Endodermal cell (in vitro differentiated cells): ENCODE measurements at regions not wholly inside any gene's neighbourhood (a gene's known extent, or its start where the extent isn't known, plus 50 kb on each side); places are given as distances from the start of the nearest gene placed in this dataset.

Source experiments
- DNase-seq: peaks from one replicate; pipeline ENCODE4 v3.0.0-alpha.2; 2017
- H3K27ac ChIP-seq: 2 replicates; pipeline ENCODE4 v1.5.1; 2013; ENCODE audit warnings: mild to moderate bottlenecking, low read depth, low read length, moderate library complexity
- H3K27me3 ChIP-seq: 2 replicates; pipeline ENCODE4 v1.6.1; 2013; ENCODE audit warnings: mild to moderate bottlenecking, low read length, moderate library complexity; ENCODE audit not compliant: insufficient read depth, control insufficient read depth, poor library complexity, severe bottlenecking
- H3K36me3 ChIP-seq: 2 replicates; pipeline ENCODE4 v1.7.0; 2013; ENCODE audit warnings: mild to moderate bottlenecking, low read length, moderate library complexity; ENCODE audit not compliant: control insufficient read depth, insufficient read depth
- H3K4me1 ChIP-seq: one replicate; pipeline ENCODE4 v1.7.0; 2013; ENCODE audit warnings: low read length; ENCODE audit not compliant: control insufficient read depth, insufficient read depth
- H3K4me3 ChIP-seq: 2 replicates; pipeline ENCODE4 v1.5.1; 2013; ENCODE audit warnings: mild to moderate bottlenecking, low read length, moderate library complexity
- H3K9ac ChIP-seq: 2 replicates; pipeline ENCODE4 v1.6.1; 2013; ENCODE audit warnings: mild to moderate bottlenecking, low read length, moderate library complexity; ENCODE audit not compliant: poor library complexity, severe bottlenecking; ENCODE audit errors: extremely low read depth
- H3K9me3 ChIP-seq: 2 replicates; pipeline ENCODE4 v1.6.1; 2013; ENCODE audit warnings: mild to moderate bottlenecking, low read length, moderate library complexity; ENCODE audit not compliant: control insufficient read depth
- H3K27ac Mint-ChIP-seq: 2 replicates; pipeline ENCODE4 v1.8.0; 2020; ENCODE audit warnings: mixed read lengths
- H3K27me3 Mint-ChIP-seq: 2 replicates; pipeline ENCODE4 v1.8.0; 2021; ENCODE audit warnings: mild to moderate bottlenecking, mixed read lengths; ENCODE audit not compliant: insufficient read depth
- H3K36me3 Mint-ChIP-seq: 2 replicates; pipeline ENCODE4 v1.8.0; 2020; ENCODE audit warnings: low read depth, mixed read lengths
- H3K4me1 Mint-ChIP-seq: 2 replicates; pipeline ENCODE4 v1.8.0; 2020; ENCODE audit warnings: mixed read lengths
- H3K4me3 Mint-ChIP-seq: 2 replicates; pipeline ENCODE4 v1.8.0; 2020; ENCODE audit warnings: mild to moderate bottlenecking, moderate library complexity, mixed read lengths
- H3K9me3 Mint-ChIP-seq: 2 replicates; pipeline ENCODE4 v1.8.0; 2020; ENCODE audit warnings: mild to moderate bottlenecking, mixed read lengths
- WGBS, 2 experiments: methylation state at CpG; one replicate each; pipeline versions ENCODE4 v1.1.5 to v1.1.7; 2013; ENCODE audit warnings: missing lambda C conversion rate in 2 of 2, mixed read lengths in 1 of 2; ENCODE audit not compliant: insufficient coverage in 1 of 2, insufficient read length in 1 of 2; 5-methylcytosine and 5-hydroxymethylcytosine counted together
- TF ChIP-seq, protein P1 (sequence below): fragments of 200-600 bp; sonication (generic); conservative IDR thresholded peaks from 2 replicates; pipeline ENCODE4 v1.5.0; 2021; ENCODE audit warnings: antibody characterized with exemption, mild to moderate bottlenecking

DNA sequence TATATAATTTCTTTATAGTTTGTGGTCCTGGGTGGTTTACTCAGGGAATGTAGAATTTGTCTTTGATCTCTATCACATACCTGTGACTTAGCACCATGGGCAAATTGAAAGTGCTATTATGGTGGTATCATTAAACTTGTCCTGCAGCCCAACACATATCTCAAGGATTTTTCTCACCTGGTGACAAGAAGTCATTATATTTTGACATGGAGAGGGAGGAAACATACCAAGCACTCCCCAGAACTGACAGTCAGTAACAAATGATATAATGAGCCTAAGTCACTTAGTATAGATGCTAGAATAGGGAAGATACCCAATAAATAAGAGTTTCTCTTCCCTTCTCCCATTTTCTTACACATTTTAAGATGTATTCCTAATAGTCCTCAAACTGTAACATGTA, 805.5 kb upstream of the KIF2B start:
- H3K4me1 ChIP-seq, result no peaks in the 10 kb centered on the region
- peaks cover 16% of the 10 kb centered on the region for H3K9me3 ChIP-seq
- H3K27ac Mint-ChIP-seq, result no peak overlapping the region
- TF ChIP-seq, protein P1, sequence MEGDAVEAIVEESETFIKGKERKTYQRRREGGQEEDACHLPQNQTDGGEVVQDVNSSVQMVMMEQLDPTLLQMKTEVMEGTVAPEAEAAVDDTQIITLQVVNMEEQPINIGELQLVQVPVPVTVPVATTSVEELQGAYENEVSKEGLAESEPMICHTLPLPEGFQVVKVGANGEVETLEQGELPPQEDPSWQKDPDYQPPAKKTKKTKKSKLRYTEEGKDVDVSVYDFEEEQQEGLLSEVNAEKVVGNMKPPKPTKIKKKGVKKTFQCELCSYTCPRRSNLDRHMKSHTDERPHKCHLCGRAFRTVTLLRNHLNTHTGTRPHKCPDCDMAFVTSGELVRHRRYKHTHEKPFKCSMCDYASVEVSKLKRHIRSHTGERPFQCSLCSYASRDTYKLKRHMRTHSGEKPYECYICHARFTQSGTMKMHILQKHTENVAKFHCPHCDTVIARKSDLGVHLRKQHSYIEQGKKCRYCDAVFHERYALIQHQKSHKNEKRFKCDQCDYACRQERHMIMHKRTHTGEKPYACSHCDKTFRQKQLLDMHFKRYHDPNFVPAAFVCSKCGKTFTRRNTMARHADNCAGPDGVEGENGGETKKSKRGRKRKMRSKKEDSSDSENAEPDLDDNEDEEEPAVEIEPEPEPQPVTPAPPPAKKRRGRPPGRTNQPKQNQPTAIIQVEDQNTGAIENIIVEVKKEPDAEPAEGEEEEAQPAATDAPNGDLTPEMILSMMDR, result no peak
- H3K4me1 Mint-ChIP-seq, result peaks cover 2% of the 10 kb centered on the region
- no peak overlapping the region for H3K4me3 Mint-ChIP-seq
- no peak overlapping the region for H3K9ac ChIP-seq
- no peak overlapping the region for H3K4me3 ChIP-seq
- no peak for DNase-seq
- no peak overlapping the region for H3K27ac ChIP-seq
- no peaks in the 10 kb centered on the region for H3K36me3 ChIP-seq
- H3K27me3 Mint-ChIP-seq, result no peaks in the 10 kb centered on the region
- peaks cover 26% of the 10 kb centered on the region for H3K9me3 Mint-ChIP-seq
- peaks cover 7% of the 10 kb centered on the region for H3K36me3 Mint-ChIP-seq
- H3K27me3 ChIP-seq, result no peaks in the 10 kb centered on the region

DNA sequence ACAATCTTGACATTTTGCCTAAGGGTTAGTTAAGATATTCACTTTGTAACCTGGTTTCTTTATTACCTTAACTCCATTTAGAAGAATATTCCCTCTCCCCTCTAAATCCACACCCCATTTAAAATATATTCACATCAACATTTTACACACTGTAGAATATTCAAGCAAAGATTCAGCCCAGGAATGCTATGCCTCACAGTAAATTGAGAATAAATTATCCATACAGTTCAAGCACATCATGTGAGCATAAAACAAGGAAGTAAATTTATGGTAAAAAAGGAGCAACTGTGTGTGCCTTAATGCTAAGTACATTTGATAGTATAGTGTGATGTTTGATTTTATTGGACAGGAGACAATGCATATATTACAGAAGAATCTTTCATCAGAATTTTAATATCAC, 806.6 kb upstream of the KIF2B start:
- H3K36me3 Mint-ChIP-seq, result peaks cover 7% of the 10 kb centered on the region
- Histone ChIP-seq H3K27me3 (no peaks in the 10 kb centered on the region), H3K36me3 (no peaks in the 10 kb centered on the region), H3K4me3 (no peak overlapping the region), H3K27ac (no peak overlapping the region), H3K9me3 (peaks cover 16% of the 10 kb centered on the region), H3K4me1 (no peaks in the 10 kb centered on the region), H3K9ac (no peak overlapping the region)
- H3K27me3 Mint-ChIP-seq, result no peaks in the 10 kb centered on the region
- no peak overlapping the region for H3K27ac Mint-ChIP-seq
- peaks cover 5% of the 10 kb centered on the region for H3K4me1 Mint-ChIP-seq
- peaks cover 26% of the 10 kb centered on the region for H3K9me3 Mint-ChIP-seq
- DNase-seq, result no peak
- no peak overlapping the region for H3K4me3 Mint-ChIP-seq
- TF ChIP-seq, protein P1, result no peak

DNA sequence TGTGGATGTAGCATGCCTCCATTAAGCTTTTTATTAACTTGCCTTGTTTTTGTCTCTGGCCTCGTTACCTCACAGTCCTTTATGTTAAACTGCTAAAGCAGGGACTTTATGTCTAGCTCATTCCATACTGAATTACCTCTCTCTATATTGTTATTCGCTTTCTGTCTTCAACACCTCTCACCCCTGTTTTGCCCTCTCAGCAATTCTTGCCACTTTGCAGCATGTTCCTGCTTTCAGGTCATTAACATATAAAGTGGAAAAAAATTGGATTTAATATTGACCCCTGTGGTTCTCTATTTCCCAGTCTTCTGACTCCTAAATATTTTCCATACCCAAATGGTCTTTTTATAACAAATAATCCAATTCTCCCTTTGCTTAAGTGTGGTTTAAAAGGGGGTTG, 810.4 kb upstream of the KIF2B start:
- TF ChIP-seq, protein P1, result no peak
- no peaks in the 10 kb centered on the region for H3K27me3 ChIP-seq
- DNase-seq, result no peak
- no peaks in the 10 kb centered on the region for H3K4me1 ChIP-seq
- no peak overlapping the region for H3K4me3 ChIP-seq
- no peaks in the 10 kb centered on the region for H3K9me3 Mint-ChIP-seq
- no peak overlapping the region for H3K27ac ChIP-seq
- H3K27me3 Mint-ChIP-seq, result no peaks in the 10 kb centered on the region
- no peak overlapping the region for H3K27ac Mint-ChIP-seq
- H3K4me3 Mint-ChIP-seq, result no peak overlapping the region
- H3K36me3 Mint-ChIP-seq, result no peaks in the 10 kb centered on the region
- WGBS, 2 experiments, result 79 to 100% methylated on average over 2 of the region's 2 CpGs
- H3K9ac ChIP-seq, result no peak overlapping the region
- H3K4me1 Mint-ChIP-seq, result peaks cover 5% of the 10 kb centered on the region
- no peaks in the 10 kb centered on the region for H3K36me3 ChIP-seq
- no peaks in the 10 kb centered on the region for H3K9me3 ChIP-seq
